NT2/D1 (cell line): ENCODE measurements at regions not wholly inside any gene's neighbourhood (a gene's known extent, or its start where the extent isn't known, plus 50 kb on each side); places are given as distances from the start of the nearest gene placed in this dataset.

Experiments
- DNase-seq: peaks from one replicate; pipeline ENCODE4 v3.0.0-alpha.2; 2011; ENCODE audit warnings: low read depth, low spot score
- H3K27me3 ChIP-seq: 2 replicates; pipeline ENCODE4 v1.6.0; 2011; ENCODE audit warnings: mild to moderate bottlenecking; ENCODE audit not compliant: insufficient read length, insufficient read depth
- H3K36me3 ChIP-seq: 2 replicates; pipeline ENCODE4 v1.6.1; 2011; ENCODE audit warnings: mild to moderate bottlenecking, low read length, mixed read lengths; ENCODE audit not compliant: insufficient read depth, insufficient read length
- H3K4me1 ChIP-seq: 2 replicates; pipeline ENCODE4 v1.5.1; 2011; ENCODE audit not compliant: insufficient read depth, insufficient read length
- H3K4me3 ChIP-seq: 2 replicates; pipeline ENCODE4 v1.5.1; 2011; ENCODE audit warnings: low read depth; ENCODE audit not compliant: insufficient read length
- H3K9ac ChIP-seq: 2 replicates; pipeline ENCODE4 v1.6.0; 2011; ENCODE audit warnings: low read depth; ENCODE audit not compliant: insufficient read length
- H3K9me3 ChIP-seq: 2 replicates; pipeline ENCODE4 v1.5.1; 2011; ENCODE audit warnings: mild to moderate bottlenecking, low read length; ENCODE audit not compliant: insufficient read depth
- SUZ12 ChIP-seq: IDR thresholded peaks from 2 replicates; pipeline ENCODE4 v1.6.1; 2011; ENCODE audit not compliant: insufficient read length, insufficient read depth; ENCODE audit errors: extremely low read depth
- YY1 ChIP-seq: IDR thresholded peaks from 2 replicates; pipeline ENCODE4 v1.6.1; 2011; ENCODE audit not compliant: insufficient read length, insufficient read depth
- ZNF274 ChIP-seq: IDR thresholded peaks from 2 replicates; pipeline ENCODE4 v1.6.1; 2011; ENCODE audit warnings: mild to moderate bottlenecking, low read depth, low read length

- Histone ChIP-seq H3K9me3 (no peaks in the 10 kb centered on the region), H3K4me1 (no peaks in the 10 kb centered on the region), H3K36me3 (no peaks in the 10 kb centered on the region), H3K27me3 (no peaks in the 10 kb centered on the region), H3K4me3 (no peak overlapping the region), H3K9ac (no peak overlapping the region)
- no peak for DNase-seq
- TF ChIP-seq SUZ12 (no peak), ZNF274 (no peak), YY1 (no peak)
These were observed 134.0 kb downstream of the FAM76B start for GRCh38 chr11:95655536-95655935.

GRCh38 chr11:95653680-95654079 lies 135.9 kb downstream of the FAM76B start:
- Histone ChIP-seq H3K4me1 (no peaks in the 10 kb centered on the region), H3K36me3 (no peaks in the 10 kb centered on the region), H3K4me3 (no peak overlapping the region), H3K9ac (no peak overlapping the region), H3K27me3 (no peaks in the 10 kb centered on the region), H3K9me3 (no peaks in the 10 kb centered on the region)
- TF ChIP-seq SUZ12: no peak
- TF ChIP-seq ZNF274: no peak
- no peak for TF ChIP-seq YY1
- no peak for DNase-seq

GRCh38 chr11:95653099-95653498 lies 136.5 kb downstream of the FAM76B start:
- TF ChIP-seq SUZ12 (no peak), YY1 (no peak), ZNF274 (no peak)
- DNase-seq: no peak

GRCh38 chr11:95652002-95652472 lies 137.5 kb downstream of the FAM76B start:
- no peaks in the 10 kb centered on the region for H3K4me1 ChIP-seq
- H3K27me3 ChIP-seq: no peaks in the 10 kb centered on the region
- no peak overlapping the region for H3K9ac ChIP-seq

More at GRCh38 chr11:95653099-95653498, 136.5 kb downstream of the FAM76B start:
- no peaks in the 10 kb centered on the region for H3K9me3 ChIP-seq
- H3K36me3 ChIP-seq: no peaks in the 10 kb centered on the region
- H3K27me3 ChIP-seq: no peaks in the 10 kb centered on the region
- H3K9ac ChIP-seq: no peak overlapping the region
- no peak overlapping the region for H3K4me3 ChIP-seq
- H3K4me1 ChIP-seq: no peaks in the 10 kb centered on the region

GRCh38 chr11:95650276-95650675 lies 139.3 kb downstream of the FAM76B start:
- no peak for DNase-seq
- TF ChIP-seq YY1 (no peak), SUZ12 (no peak), ZNF274 (no peak)
- H3K4me3 ChIP-seq: no peak overlapping the region
- H3K27me3 ChIP-seq: no peaks in the 10 kb centered on the region
- no peaks in the 10 kb centered on the region for H3K4me1 ChIP-seq
- H3K36me3 ChIP-seq: no peaks in the 10 kb centered on the region
- H3K9me3 ChIP-seq: no peaks in the 10 kb centered on the region
- H3K9ac ChIP-seq: no peak overlapping the region

More at GRCh38 chr11:95652002-95652472, 137.5 kb downstream of the FAM76B start:
- H3K36me3 ChIP-seq: no peaks in the 10 kb centered on the region
- H3K4me3 ChIP-seq: no peak overlapping the region
- no peaks in the 10 kb centered on the region for H3K9me3 ChIP-seq
- no peak for DNase-seq
- no peak for TF ChIP-seq SUZ12
- no peak for TF ChIP-seq YY1
- TF ChIP-seq ZNF274: no peak

- TF ChIP-seq SUZ12 (no peak), YY1 (no peak), ZNF274 (no peak)
- Histone ChIP-seq H3K9me3 (no peaks in the 10 kb centered on the region), H3K4me1 (no peaks in the 10 kb centered on the region), H3K4me3 (no peak overlapping the region), H3K27me3 (no peaks in the 10 kb centered on the region), H3K9ac (no peak overlapping the region), H3K36me3 (no peaks in the 10 kb centered on the region)
- no peak for DNase-seq
These were observed 141.7 kb downstream of the FAM76B start for GRCh38 chr11:95647871-95648270.

- Histone ChIP-seq H3K9ac (no peak overlapping the region), H3K9me3 (no peaks in the 10 kb centered on the region), H3K27me3 (no peaks in the 10 kb centered on the region), H3K4me1 (no peaks in the 10 kb centered on the region), H3K4me3 (no peak overlapping the region), H3K36me3 (no peaks in the 10 kb centered on the region)
- TF ChIP-seq SUZ12 (no peak), YY1 (no peak), ZNF274 (no peak)
- DNase-seq: no peak
These were observed 142.2 kb downstream of the FAM76B start for GRCh38 chr11:95647355-95647754.
